Cortex of kidney (tissue), 1 donor: ENCODE measurements at regions not wholly inside any gene's neighbourhood (a gene's known extent, or its start where the extent isn't known, plus 50 kb on each side); places are given as distances from the start of the nearest gene placed in this dataset.

Experiments
- DNase-seq: peaks from one replicate; lab custom pipeline; 2025; lab: John Stamatoyannopoulos, UW

GRCh38 chr10:78367751-78368150, 334.1 kb downstream of the RPS24 start:
- DNase-seq = no peak

GRCh38 chr10:78371136-78371535, 337.5 kb downstream of the RPS24 start:
- no peak for DNase-seq

- no peak for DNase-seq
Observed at GRCh38 chr10:78372806-78373205, 339.1 kb downstream of the RPS24 start.

- DNase-seq = no peak
Observed at GRCh38 chr10:78374331-78375028, 340.8 kb downstream of the RPS24 start.

- DNase-seq = no peak
Observed at GRCh38 chr10:78375854-78376785, 342.5 kb downstream of the RPS24 start.

GRCh38 chr10:78377356-78377755, 343.7 kb downstream of the RPS24 start:
- no peak for DNase-seq

- no peak for DNase-seq
Observed at GRCh38 chr10:78378192-78378591, 344.5 kb downstream of the RPS24 start.

GRCh38 chr10:78381107-78381506, 347.4 kb downstream of the RPS24 start:
- DNase-seq = no peak

- DNase-seq = no peak
Observed at GRCh38 chr10:78382047-78382446, 348.4 kb downstream of the RPS24 start.

GRCh38 chr10:78382772-78383171, 349.1 kb downstream of the RPS24 start:
- no peak for DNase-seq

- no peak for DNase-seq
Observed at GRCh38 chr10:78383378-78384048, 349.9 kb downstream of the RPS24 start.

GRCh38 chr10:78384049-78384431, 350.4 kb downstream of the RPS24 start:
- no peak for DNase-seq

- no peak for DNase-seq
Observed at GRCh38 chr10:78385599-78385998, 351.9 kb downstream of the RPS24 start.

GRCh38 chr10:78386509-78386908, 352.8 kb downstream of the RPS24 start:
- DNase-seq = no peak

- DNase-seq = no peak
Observed at GRCh38 chr10:78388331-78389050, 354.8 kb downstream of the RPS24 start.

- no peak for DNase-seq
Observed at GRCh38 chr10:78389419-78389818, 355.8 kb downstream of the RPS24 start.

GRCh38 chr10:78390051-78390450, 356.4 kb downstream of the RPS24 start:
- no peak for DNase-seq

GRCh38 chr10:78390817-78391216, 357.2 kb downstream of the RPS24 start:
- no peak for DNase-seq

GRCh38 chr10:78391585-78391984, 357.9 kb downstream of the RPS24 start:
- DNase-seq = no peak

- DNase-seq = no peak
Observed at GRCh38 chr10:78392197-78392596, 358.5 kb downstream of the RPS24 start.

- no peak for DNase-seq
Observed at GRCh38 chr10:78393094-78393493, 359.4 kb downstream of the RPS24 start.

- no peak for DNase-seq
Observed at GRCh38 chr10:78394047-78394446, 360.4 kb downstream of the RPS24 start.
